ENCODE measurements at regions not wholly inside any gene's neighbourhood (a gene's known extent, or its start where the extent isn't known, plus 50 kb on each side); places are given as distances from the start of the nearest gene placed in this dataset.

DNA sequence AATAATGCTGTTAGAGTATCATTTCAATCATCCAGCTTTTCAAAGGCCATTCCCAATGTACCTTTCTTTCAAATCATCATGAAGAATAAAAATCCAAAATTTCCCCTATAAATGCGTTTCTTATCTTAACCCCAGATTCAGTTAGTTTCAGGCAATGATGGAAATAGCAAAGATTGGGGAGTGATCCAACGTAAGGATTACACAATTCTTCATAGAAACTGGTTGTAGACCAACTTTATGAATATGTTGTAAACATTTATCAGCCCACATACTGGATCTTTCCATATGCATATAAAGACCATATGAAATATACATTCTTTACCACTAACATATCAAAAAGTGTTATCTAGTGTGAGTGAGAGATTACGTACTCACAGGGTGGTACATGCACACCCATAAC is 92.7 kb downstream of the ZC3H11B start:
- no peak for DNase-seq (ENCODE audit: insufficient read length, low spot score, missing footprints)
- Histone ChIP-seq H2AFZ (ENCODE audit: low read length) (no peak overlapping the region), H3K4me1 (ENCODE audit: insufficient read depth, low read length) (peaks cover 4% of the 10 kb centered on the region), H3K4me3 (ENCODE audit: insufficient read depth, low read length) (no peak overlapping the region), H3K79me2 (ENCODE audit: insufficient read depth, low read length) (no peaks in the 10 kb centered on the region), H3K36me3 (ENCODE audit: insufficient read depth, low read length) (no peaks in the 10 kb centered on the region), H3K27me3 (ENCODE audit: insufficient read depth, low read length) (no peaks in the 10 kb centered on the region), H4K20me1 (ENCODE audit: insufficient read depth, low read length) (no peaks in the 10 kb centered on the region), H3K4me2 (ENCODE audit: insufficient read depth, low read length) (no peak overlapping the region), H3K27ac (ENCODE audit: low read depth, low read length) (no peak overlapping the region), H3K9me3 (ENCODE audit: low read depth, low read length) (no peaks in the 10 kb centered on the region)
- TF ChIP-seq, protein P1, sequence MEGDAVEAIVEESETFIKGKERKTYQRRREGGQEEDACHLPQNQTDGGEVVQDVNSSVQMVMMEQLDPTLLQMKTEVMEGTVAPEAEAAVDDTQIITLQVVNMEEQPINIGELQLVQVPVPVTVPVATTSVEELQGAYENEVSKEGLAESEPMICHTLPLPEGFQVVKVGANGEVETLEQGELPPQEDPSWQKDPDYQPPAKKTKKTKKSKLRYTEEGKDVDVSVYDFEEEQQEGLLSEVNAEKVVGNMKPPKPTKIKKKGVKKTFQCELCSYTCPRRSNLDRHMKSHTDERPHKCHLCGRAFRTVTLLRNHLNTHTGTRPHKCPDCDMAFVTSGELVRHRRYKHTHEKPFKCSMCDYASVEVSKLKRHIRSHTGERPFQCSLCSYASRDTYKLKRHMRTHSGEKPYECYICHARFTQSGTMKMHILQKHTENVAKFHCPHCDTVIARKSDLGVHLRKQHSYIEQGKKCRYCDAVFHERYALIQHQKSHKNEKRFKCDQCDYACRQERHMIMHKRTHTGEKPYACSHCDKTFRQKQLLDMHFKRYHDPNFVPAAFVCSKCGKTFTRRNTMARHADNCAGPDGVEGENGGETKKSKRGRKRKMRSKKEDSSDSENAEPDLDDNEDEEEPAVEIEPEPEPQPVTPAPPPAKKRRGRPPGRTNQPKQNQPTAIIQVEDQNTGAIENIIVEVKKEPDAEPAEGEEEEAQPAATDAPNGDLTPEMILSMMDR (IDR thresholded peaks at IDR 0.05; ENCODE audit: extremely low read depth, low read depth, low read length), result no peak

DNA sequence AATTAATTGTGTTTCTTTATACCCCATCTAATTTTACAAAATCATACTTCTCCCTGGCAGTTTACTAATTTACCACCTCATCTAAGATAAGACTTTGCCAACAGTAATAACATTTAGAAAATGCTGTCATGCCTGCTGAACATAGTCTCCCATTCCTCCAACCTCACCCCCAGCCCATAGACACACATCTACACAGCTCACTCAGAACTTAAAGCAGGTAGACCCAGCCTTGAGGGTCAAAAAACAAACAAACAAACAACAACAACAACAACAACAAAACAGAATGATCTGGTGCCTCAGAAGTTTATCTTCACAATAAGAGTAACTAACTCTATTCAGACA is 94.0 kb downstream of the ZC3H11B start:
- TF ChIP-seq, protein P1 (IDR thresholded peaks at IDR 0.05; ENCODE audit: extremely low read depth, low read depth, low read length), result no peak
- Histone ChIP-seq H3K27ac (ENCODE audit: low read depth, low read length) (no peak overlapping the region), H3K9me3 (ENCODE audit: low read depth, low read length) (no peaks in the 10 kb centered on the region), H3K4me1 (ENCODE audit: insufficient read depth, low read length) (peaks cover 4% of the 10 kb centered on the region), H3K79me2 (ENCODE audit: insufficient read depth, low read length) (no peaks in the 10 kb centered on the region), H3K4me2 (ENCODE audit: insufficient read depth, low read length) (no peak overlapping the region), H2AFZ (ENCODE audit: low read length) (no peak overlapping the region), H3K27me3 (ENCODE audit: insufficient read depth, low read length) (no peaks in the 10 kb centered on the region), H4K20me1 (ENCODE audit: insufficient read depth, low read length) (no peaks in the 10 kb centered on the region), H3K36me3 (ENCODE audit: insufficient read depth, low read length) (no peaks in the 10 kb centered on the region), H3K4me3 (ENCODE audit: insufficient read depth, low read length) (no peak overlapping the region)
- DNase-seq (ENCODE audit: insufficient read length, low spot score, missing footprints), result no peak

DNA sequence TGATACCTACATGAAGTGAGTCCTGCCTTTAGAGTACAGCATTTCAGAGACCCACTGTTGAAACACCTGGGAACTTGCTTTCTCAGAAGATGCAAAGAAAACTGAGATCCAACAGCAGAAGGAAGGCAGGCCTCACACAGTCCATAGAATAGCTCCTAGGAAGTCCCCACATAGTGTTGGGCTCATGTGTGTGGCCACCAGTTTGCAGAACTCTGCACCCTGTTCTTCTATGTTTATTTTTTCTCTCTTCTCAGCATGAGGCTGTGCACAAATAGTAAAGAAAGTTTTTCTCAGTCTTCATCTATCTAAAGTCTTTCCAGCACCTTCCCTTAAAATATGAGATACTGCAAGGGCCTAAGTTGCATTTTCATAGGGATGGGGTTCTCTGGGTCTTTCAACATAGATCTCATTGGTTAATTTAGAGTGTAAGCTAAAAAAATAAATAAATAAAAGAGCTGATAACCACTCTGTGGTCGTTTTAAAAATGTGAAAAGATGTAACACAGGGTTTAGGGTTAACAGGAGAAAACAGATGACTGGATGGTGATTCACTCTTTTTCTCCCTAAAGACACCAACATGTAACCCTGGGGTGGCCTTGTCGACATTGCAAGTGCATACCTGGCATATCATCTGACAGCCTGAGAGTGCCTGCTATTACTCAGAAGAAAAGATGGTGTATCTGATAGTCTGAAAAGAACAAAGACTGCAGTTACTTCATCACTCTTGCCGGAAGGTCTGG is 94.6 kb downstream of the ZC3H11B start:
- Histone ChIP-seq H3K4me2 (ENCODE audit: insufficient read depth, low read length) (no peak overlapping the region), H3K27me3 (ENCODE audit: insufficient read depth, low read length) (no peaks in the 10 kb centered on the region), H3K4me1 (ENCODE audit: insufficient read depth, low read length) (peaks cover 4% of the 10 kb centered on the region), H3K27ac (ENCODE audit: low read depth, low read length) (no peak overlapping the region), H3K4me3 (ENCODE audit: insufficient read depth, low read length) (no peak overlapping the region), H4K20me1 (ENCODE audit: insufficient read depth, low read length) (no peaks in the 10 kb centered on the region), H3K36me3 (ENCODE audit: insufficient read depth, low read length) (no peaks in the 10 kb centered on the region), H3K79me2 (ENCODE audit: insufficient read depth, low read length) (no peaks in the 10 kb centered on the region), H2AFZ (ENCODE audit: low read length) (no peak overlapping the region), H3K9me3 (ENCODE audit: low read depth, low read length) (no peaks in the 10 kb centered on the region)
- TF ChIP-seq, protein P1 (IDR thresholded peaks at IDR 0.05; ENCODE audit: extremely low read depth, low read depth, low read length), result no peak
- DNase-seq (ENCODE audit: insufficient read length, low spot score, missing footprints), result no peak

DNA sequence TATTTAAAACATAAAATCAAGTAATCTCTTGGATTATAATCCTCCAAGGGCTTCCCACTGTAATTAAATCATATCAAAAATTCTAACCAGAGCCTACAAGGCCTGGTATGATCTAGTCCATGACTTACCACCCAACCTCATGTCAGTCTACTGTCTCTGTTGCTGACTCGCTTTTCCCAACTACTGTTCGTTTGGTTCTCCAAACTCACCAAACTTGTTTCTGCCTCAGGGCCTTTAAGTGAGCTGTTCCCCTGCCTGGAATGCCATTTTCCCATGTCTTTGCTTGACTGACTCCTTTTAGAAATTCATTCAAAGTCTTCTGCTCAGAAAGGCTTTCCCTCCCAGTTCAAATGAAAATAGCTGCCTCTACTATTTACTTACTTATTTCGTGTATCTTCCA is 95.9 kb downstream of the ZC3H11B start:
- H3K79me2 ChIP-seq (ENCODE audit: insufficient read depth, low read length), result no peaks in the 10 kb centered on the region
- H3K36me3 ChIP-seq (ENCODE audit: insufficient read depth, low read length), result no peaks in the 10 kb centered on the region
- no peak for DNase-seq (ENCODE audit: insufficient read length, low spot score, missing footprints)
- H3K27ac ChIP-seq (ENCODE audit: low read depth, low read length), result no peak overlapping the region
- TF ChIP-seq, protein P1 (IDR thresholded peaks at IDR 0.05; ENCODE audit: extremely low read depth, low read depth, low read length), result no peak
- H3K4me3 ChIP-seq (ENCODE audit: insufficient read depth, low read length), result no peak overlapping the region
- no peaks in the 10 kb centered on the region for H4K20me1 ChIP-seq (ENCODE audit: insufficient read depth, low read length)
- no peak overlapping the region for H3K4me2 ChIP-seq (ENCODE audit: insufficient read depth, low read length)
- H3K27me3 ChIP-seq (ENCODE audit: insufficient read depth, low read length), result no peaks in the 10 kb centered on the region
- no peak overlapping the region for H2AFZ ChIP-seq (ENCODE audit: low read length)
- no peaks in the 10 kb centered on the region for H3K9me3 ChIP-seq (ENCODE audit: low read depth, low read length)
- H3K4me1 ChIP-seq (ENCODE audit: insufficient read depth, low read length), result peaks cover 4% of the 10 kb centered on the region
